Tibial nerve (tissue), 4 donors: ENCODE measurements at regions not wholly inside any gene's neighbourhood (a gene's known extent, or its start where the extent isn't known, plus 50 kb on each side); places are given as distances from the start of the nearest gene placed in this dataset.
"Not testable (repeated sequence)": the region's sequence is repeated elsewhere in the genome, so short reads cannot be mapped to it uniquely, and the experiment has no call there.

Experiments used
- CTCF ChIP-seq, 5 experiments: fragments of 200-600 bp in 3 of 5; fragments of 450-650 bp in 2 of 5; sonication (generic) in 3 of 5; IDR thresholded peaks; one replicate each; pipeline ENCODE4 v1.5.1; 2016 to 2019; ENCODE audit warnings: antibody characterized with exemption in 5 of 5, mild to moderate bottlenecking in 3 of 5, moderate library complexity in 2 of 5
- EP300 ChIP-seq, 2 donors: sonication (generic); formaldehyde crosslinking; IDR thresholded peaks; one replicate each; pipeline ENCODE4 v1.6.1; 2017; ENCODE audit warnings: antibody characterized with exemption in 2 of 2, mild to moderate bottlenecking in 1 of 2
- POLR2A ChIP-seq, 2 donors: fragments of 450-650 bp; IDR thresholded peaks; one replicate each; pipeline ENCODE4 v1.6.1; 2017; ENCODE audit warnings: antibody characterized with exemption in 2 of 2, mild to moderate bottlenecking in 2 of 2, moderate library complexity in 2 of 2

GRCh38 chr1:208739636-208740035 lies 495.5 kb upstream of the PLXNA2 start:
- not testable (repeated sequence) for TF ChIP-seq CTCF, POLR2A, EP300 (IDR thresholded peaks at IDR 0.05)
